ENCODE measurements at regions not wholly inside any gene's neighbourhood (a gene's known extent, or its start where the extent isn't known, plus 50 kb on each side); places are given as distances from the start of the nearest gene placed in this dataset.

DNA sequence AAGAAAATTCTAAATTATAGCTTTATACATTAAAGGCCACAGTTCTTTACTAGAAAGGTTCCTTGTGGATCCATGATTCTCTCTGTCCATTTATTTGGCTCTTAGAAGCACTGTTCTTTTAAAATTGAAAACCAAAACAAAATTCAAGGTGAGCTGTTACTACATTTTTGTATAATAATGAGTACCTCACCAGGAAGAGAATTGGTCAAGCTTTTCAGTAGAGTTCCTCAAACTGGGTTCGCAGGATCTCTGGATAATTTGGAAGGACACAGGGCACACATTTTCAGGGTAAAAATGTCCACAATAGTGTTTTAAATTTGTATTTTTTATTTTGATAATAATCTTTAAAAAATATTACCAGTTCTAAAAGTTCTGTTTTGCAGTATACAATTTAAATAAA lies 93.0 kb downstream of the PPP1R3A start:
- no peaks in the 10 kb centered on the region for H3K4me1 ChIP-seq
- no peaks in the 10 kb centered on the region for H3K36me3 ChIP-seq
- H3K9me3 ChIP-seq, result no peaks in the 10 kb centered on the region
- H3K4me3 ChIP-seq, result no peak overlapping the region
- TF ChIP-seq, protein P1, sequence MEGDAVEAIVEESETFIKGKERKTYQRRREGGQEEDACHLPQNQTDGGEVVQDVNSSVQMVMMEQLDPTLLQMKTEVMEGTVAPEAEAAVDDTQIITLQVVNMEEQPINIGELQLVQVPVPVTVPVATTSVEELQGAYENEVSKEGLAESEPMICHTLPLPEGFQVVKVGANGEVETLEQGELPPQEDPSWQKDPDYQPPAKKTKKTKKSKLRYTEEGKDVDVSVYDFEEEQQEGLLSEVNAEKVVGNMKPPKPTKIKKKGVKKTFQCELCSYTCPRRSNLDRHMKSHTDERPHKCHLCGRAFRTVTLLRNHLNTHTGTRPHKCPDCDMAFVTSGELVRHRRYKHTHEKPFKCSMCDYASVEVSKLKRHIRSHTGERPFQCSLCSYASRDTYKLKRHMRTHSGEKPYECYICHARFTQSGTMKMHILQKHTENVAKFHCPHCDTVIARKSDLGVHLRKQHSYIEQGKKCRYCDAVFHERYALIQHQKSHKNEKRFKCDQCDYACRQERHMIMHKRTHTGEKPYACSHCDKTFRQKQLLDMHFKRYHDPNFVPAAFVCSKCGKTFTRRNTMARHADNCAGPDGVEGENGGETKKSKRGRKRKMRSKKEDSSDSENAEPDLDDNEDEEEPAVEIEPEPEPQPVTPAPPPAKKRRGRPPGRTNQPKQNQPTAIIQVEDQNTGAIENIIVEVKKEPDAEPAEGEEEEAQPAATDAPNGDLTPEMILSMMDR (IDR thresholded peaks at IDR 0.05), result no peak
- no peaks in the 10 kb centered on the region for H3K27me3 ChIP-seq
- DNase-seq (ENCODE audit: low spot score), result no peak
- H3K27ac ChIP-seq, result no peak overlapping the region

DNA sequence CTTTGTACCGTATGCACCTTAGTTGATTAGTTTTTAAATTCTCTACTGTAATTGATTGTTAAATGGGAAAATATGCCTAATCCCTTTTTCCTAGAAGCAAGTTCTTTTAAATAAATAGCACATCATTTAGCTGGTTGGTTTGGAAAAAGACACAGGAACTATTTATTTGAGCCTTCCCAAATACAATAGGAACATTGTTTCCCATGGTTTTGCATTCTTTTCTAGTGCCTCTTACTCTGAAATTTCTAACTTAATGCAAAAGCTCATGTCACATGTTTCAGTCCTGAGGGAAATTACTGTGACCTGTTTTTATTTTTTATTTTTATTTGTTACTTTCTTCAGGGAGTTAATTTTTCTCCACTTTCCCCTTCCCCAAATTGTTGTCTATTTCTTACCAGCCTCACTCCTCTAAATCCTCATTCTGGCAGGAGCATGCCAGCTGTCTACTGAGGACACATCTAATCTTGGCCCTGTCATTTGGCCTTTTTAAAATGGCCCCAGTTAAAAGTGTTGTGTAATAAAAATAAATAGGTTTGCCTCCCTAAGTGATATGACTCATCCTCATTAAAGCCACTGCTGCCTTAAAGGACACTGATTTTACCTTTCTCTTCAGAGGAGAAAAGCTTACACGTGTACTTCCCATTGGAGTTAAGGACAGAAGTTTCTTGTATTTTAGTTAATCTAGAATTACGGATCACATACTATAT lies 94.5 kb downstream of the PPP1R3A start:
- TF ChIP-seq, protein P1 (IDR thresholded peaks at IDR 0.05), result no peak
- no peak for DNase-seq (ENCODE audit: low spot score)
- Histone ChIP-seq H3K36me3 (no peaks in the 10 kb centered on the region), H3K4me3 (no peak overlapping the region), H3K4me1 (no peaks in the 10 kb centered on the region), H3K9me3 (no peaks in the 10 kb centered on the region), H3K27ac (peak overlapping the region in 1 of 2 donors; percentile 44), H3K27me3 (no peaks in the 10 kb centered on the region)

DNA sequence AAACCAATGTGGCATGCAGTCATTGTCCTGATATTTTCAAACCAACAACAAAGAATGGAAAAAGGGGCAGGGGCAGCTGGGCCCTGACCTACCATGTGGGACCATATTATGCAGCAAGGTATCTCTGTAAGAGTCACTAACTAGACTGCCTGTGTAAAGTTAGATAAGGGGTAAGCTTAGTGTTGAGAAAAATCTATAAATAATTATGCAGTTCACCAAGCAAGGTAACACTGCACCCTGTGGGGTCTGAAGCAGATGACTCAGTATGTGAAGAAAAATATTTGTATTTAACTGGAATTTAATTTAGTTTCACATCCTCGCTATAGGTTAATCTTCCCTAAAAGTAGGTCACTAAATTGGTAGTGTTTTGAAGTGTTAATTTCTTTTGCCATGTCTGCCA lies 99.3 kb downstream of the PPP1R3A start:
- DNase-seq (ENCODE audit: low spot score), result no peak
- TF ChIP-seq, protein P1 (IDR thresholded peaks at IDR 0.05), result no peak
- Histone ChIP-seq H3K36me3 (no peaks in the 10 kb centered on the region), H3K4me3 (no peak overlapping the region), H3K9me3 (no peaks in the 10 kb centered on the region), H3K4me1 (no peaks in the 10 kb centered on the region), H3K27ac (no peak overlapping the region), H3K27me3 (no peaks in the 10 kb centered on the region)

DNA sequence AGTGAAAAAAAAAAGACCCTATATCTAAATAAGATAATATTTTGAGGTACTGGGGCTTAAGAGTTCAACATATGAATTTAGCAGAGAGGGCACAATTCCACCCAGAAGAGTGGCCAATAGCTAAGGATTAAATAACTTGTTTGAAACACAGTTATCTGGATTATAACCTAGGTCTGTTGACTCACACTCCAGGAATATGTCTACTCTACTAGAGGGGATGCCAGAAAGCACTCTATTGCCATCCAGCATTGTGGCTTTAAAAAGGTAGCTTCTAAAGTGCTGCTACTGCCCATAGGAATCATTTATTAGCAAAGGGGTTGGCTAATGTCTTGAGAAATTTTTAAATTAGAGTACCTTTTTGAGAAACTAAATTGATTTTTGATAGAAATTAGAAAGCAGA lies 102.2 kb downstream of the PPP1R3A start:
- Histone ChIP-seq H3K27ac (no peak overlapping the region), H3K9me3 (no peaks in the 10 kb centered on the region), H3K36me3 (no peaks in the 10 kb centered on the region), H3K27me3 (no peaks in the 10 kb centered on the region), H3K4me3 (no peak overlapping the region), H3K4me1 (no peaks in the 10 kb centered on the region)
- TF ChIP-seq, protein P1 (IDR thresholded peaks at IDR 0.05), result no peak
- DNase-seq (ENCODE audit: low spot score), result no peak

- TF ChIP-seq, protein P1 (IDR thresholded peaks at IDR 0.05), result no peak
- no peak overlapping the region for H3K4me3 ChIP-seq
- H3K9me3 ChIP-seq, result no peaks in the 10 kb centered on the region
- DNase-seq (ENCODE audit: low spot score), result no peak
- no peaks in the 10 kb centered on the region for H3K4me1 ChIP-seq
- no peaks in the 10 kb centered on the region for H3K36me3 ChIP-seq
- H3K27ac ChIP-seq, result no peak overlapping the region
- H3K27me3 ChIP-seq, result no peaks in the 10 kb centered on the region
Observed at GRCh38 chr7:113813471-113813870, 105.3 kb downstream of the PPP1R3A start.

All from right atrium auricular region (tissue), 2 donors.